ENCODE measurements at regions not wholly inside any gene's neighbourhood (a gene's known extent, or its start where the extent isn't known, plus 50 kb on each side); places are given as distances from the start of the nearest gene placed in this dataset.
"Not testable (repeated sequence)": the region's sequence is repeated elsewhere in the genome, so short reads cannot be mapped to it uniquely, and the experiment has no call there.

GRCh38 chr9:2495221-2496005 is 126.2 kb upstream of the VLDLR start:
- no peak for DNase-seq (ENCODE audit: low read depth in 2 of 2)

- no peak for DNase-seq (ENCODE audit: low read depth in 2 of 2)
Measured at GRCh38 chr9:2496169-2496568, 125.4 kb upstream of the VLDLR start.

DNA sequence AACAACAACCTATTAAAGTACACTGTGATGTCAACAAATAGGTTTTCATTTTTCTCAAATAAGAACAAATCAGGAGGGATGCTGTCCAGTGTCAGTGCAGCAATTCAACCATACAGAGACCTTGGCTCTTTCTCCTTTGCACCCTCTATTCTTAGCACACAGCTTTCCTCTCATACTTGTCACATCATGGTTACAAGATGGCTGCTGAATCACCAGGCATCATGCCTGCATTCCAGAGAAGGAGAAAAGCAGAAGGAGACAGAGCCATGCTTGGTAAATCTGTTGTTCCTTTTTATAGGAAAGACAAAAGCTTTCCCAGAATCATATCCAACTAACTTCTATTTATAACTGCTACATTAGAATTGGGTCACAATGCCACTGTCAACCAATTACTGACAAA is 124.7 kb upstream of the VLDLR start:
- DNase-seq (ENCODE audit: low read depth in 2 of 2), result no peak

DNA sequence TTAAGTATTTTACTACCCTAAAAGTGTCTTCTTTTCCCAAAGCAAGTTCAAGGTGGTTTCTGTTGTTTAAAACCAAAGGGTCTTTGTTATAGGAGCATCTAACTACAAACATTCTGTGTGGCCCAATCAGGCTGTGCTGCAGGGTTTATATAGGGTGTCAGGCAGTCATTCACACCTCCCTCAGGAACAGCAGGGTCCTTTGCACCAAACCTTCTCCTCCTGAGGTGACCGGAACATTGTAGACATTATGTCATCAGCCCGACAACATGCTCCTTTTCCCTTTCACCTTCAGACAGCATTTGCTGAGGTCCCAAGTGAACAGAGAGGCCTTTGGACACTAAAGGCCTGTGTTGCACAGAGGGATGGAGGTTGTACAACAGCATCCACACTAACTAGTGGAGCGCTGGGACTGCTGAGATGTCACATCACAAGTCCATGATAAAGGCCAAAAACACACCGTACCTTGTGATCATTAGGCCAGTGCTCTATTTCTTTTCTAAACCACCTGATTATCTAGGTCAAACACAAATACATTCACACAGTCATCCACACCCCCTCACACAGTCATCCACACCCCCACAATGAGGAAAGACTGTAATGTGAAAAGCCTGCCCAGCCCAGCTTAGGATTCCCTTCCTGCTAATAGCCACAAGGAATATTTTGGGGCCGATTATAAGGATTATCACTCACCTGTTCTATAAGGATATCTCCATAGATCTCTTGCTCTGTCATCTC is 123.8 kb upstream of the VLDLR start:
- no peak for DNase-seq (ENCODE audit: low read depth in 2 of 2)

DNA sequence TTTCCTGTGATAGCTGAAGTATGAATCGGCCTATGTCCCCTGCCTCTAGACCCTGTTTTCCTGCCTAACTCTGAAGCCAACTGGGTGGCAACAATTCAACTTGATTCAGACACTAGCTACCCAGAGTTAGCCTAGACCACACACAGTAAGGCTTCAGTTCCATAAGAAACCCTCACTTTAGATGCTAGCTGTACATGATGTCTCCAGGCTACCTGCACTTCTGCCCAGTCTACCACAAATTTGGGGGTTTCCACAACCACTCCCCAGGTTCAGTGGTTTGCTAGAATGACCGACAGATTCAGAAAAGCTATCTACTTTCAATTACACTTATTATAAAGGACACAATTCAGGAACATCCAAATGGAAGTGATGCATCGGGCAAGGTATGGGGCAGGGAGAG is 119.4 kb upstream of the VLDLR start:
- DNase-seq (ENCODE audit: low read depth in 2 of 2), result no peak

DNA sequence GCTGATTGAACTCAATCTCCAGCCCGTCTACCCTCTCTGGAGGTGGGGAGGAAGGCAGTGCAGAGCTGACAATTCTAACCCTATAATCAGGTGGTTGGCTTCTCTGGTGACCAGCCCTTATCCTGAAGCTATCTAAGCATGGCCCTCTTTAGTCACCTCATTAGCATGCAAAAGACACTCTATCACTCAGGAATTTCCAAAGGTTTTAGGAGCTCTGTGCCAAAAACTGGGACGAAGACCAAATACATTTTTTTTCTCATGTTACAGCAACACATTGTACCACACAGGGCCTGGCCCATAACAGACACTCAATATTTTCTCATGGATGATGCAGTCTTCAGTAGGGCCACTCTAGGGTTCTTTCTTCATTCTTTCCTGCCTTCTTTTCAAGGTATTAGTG is 118.8 kb upstream of the VLDLR start:
- no peak for DNase-seq (ENCODE audit: low read depth in 2 of 2)

- DNase-seq (ENCODE audit: low read depth in 2 of 2), result no peak
Measured at GRCh38 chr9:2506321-2506720, 115.3 kb upstream of the VLDLR start.

DNA sequence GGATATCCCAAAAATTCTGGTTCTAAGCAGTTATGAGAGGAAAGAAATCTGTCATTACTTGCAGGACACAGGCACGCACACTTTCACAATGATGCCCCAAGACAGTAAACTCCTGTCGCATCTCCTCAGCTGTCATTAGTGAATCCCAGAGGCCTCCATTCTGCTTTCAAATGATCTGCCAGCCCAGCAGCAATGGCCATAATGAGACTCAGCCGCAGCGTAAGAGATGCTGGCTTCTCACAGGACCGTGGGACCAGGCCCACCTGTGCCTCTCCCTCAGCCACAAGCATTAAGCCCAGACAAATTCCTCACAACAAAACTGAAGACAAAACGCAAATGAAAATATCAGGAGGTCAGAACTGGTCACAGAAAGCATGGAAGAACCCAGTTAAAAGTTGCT is 98.0 kb upstream of the VLDLR start:
- no peak for DNase-seq (ENCODE audit: low read depth in 2 of 2)

GRCh38 chr9:2524601-2525000 is 97.0 kb upstream of the VLDLR start:
- no peak for DNase-seq (ENCODE audit: low read depth in 2 of 2)

GRCh38 chr9:2525147-2525546 is 96.4 kb upstream of the VLDLR start:
- DNase-seq (ENCODE audit: low read depth in 2 of 2), result no peak

DNA sequence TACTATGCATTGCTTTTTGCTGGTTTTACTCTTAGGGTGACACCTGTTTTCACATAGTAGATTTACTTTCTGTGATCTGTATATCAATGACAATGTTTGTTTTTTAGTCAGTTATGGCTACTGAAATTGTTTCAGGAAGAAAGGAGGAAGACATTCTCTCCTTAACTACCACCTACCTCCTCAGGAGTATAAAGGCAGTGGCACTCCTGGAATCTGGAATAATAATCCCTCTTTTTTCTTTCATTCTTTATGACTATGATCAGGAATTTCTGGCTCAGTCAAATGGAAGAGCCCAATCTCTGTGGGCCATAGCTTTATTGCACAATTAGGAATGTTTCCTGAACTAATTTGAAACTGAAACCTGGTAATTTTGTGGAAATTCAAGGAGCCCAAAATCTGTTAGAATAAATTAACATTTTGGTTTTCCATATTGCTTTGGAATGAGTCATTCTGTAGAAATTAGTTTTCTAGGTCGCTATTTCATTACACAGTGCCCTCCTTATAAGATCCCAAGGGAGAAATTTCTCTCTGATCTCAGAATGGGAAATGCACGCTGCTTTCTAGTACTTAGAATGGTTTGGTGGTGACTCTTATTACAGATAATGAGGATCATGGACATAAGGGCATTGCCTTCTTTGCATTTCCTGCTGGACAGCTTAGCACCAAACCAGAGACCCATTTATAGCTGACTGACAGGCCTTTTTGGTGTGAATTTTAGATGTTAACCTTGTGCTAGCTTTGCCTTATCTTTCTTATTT is 95.3 kb upstream of the VLDLR start:
- DNase-seq (ENCODE audit: low read depth in 2 of 2), result no peak

DNA sequence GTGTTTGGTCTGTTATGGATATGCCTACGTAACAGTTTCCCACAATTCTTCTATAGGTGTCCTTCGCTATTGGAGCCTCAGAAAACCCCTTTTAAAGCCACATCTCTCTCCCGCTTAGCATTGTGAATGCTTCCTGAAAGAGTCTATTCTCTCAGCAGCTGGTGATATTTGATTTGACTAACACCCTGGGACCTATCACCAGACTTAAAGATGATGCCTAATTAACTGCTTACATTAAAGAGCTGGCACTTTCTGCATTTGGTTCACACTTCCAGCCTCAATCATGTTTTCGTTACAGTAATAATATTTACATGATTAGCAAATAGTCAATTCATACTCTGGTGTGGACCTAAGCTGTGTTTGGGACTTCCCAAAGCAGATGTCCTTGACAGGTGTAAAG is 90.1 kb upstream of the VLDLR start:
- no peak for DNase-seq (ENCODE audit: low read depth in 2 of 2)

GRCh38 chr9:2536511-2536910 is 85.1 kb upstream of the VLDLR start:
- no peak for DNase-seq (ENCODE audit: low read depth in 2 of 2)

DNA sequence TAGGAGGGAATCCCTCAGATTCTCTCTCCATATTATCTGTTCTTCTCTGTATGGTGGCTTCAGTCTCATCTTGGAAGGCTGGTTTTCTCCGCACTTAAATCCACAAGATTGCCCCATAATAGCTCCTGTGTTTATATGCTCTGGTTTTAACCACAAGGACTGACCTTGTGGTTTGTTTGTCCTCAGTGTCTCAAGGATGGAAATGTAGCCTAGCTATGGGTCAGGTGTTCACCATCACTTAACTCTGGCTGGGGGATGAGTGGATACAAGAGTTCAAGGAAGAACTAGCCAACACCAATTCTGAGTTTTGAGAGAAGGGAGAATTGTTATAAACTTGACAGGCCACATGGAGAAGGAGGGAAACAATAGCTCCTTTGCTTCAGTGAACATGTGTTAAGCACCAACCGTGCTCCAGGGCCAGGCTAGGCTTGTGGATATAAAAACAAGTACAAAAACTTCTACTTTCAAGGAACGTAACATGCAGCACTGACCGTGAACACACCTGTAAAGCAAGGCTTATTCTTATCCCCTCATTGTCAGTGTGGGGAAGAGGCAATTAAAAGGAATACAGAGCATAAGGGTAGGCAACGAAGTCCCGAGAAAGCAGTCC is 75.6 kb upstream of the VLDLR start:
- no peak for DNase-seq (ENCODE audit: low read depth in 2 of 2)

- not testable (repeated sequence) for DNase-seq (ENCODE audit: low read depth in 2 of 2)
Measured at GRCh38 chr9:2555899-2556600, 65.5 kb upstream of the VLDLR start.

- no peak for DNase-seq (ENCODE audit: low read depth in 2 of 2)
Measured at GRCh38 chr9:2557693-2558092, 63.9 kb upstream of the VLDLR start.

DNA sequence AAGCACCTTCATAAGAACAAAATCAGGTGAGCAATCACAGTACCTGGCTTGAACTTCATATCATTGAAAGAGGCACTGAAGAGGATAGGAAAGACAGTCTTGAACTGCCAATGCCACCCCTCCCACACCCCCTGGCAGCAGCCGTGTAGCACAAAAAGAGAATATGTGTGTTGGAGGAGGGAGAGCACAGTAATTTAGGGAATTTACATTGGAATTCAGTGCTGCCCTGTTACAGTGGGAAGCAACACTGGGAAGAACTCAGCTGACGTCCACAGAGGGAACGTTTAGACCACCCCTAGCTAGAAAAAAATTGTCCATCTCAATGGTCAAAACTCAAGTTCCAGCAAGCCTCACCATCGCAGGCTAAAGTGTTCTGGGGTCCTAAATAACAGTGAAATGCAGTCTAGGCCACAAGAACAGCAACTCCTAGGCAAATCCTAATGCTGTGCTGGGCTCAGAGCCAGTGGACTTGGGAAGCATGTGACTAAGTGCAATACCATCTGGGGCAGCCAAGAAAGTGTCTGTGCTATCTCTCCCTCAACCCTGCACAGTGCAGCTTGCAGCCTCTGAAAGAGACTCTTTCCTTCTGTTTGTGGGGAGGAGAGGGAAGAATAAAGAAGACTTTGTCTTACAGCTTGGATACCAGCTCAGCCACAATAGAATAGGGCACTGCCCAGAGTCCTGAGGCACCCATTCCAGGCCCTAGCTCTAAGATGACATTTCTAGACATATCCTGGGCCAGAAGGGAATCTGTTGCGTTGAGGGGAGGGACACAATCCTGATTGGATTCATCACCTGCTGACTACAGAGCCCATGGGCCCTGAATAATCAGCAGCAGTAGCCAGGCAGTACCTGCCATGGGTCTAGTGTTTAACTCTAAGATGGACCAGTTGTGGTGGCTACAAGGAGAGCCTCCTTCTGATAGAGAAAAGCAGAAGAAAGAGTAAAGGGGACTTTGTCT is 62.1 kb upstream of the VLDLR start:
- DNase-seq (ENCODE audit: low read depth in 2 of 2), result no peak

GRCh38 chr9:2560180-2560579 is 61.4 kb upstream of the VLDLR start:
- no peak for DNase-seq (ENCODE audit: low read depth in 2 of 2)

DNA sequence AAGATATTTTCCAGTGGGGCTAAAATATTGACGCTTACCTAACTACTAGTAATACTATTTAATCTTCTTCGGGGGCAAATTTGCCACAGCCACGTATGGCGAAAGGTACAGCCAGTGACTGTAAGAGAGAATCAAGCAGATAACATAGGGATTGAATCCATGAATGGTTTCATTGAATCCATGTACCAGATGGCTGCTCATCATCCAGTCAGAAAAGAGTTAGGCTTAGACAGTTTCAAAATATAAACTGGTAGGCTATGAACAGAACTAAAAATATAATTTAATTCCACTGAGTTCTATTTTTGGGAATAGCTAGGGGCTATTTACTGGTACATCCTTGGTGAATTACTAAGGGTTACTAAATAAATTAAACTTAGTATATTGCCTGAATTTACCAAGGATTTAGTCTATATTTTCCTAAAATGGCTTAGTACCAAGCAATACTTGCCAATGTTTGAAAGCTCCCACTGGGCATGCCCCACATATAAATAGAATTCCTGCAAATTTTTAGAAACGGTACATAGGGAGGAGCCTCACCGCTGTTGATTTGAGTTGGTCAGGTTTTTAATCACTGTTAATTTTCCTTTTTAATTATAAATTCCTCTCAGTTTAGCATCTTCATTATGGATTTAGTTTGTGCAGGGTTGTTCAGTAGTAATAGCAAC is 55.8 kb upstream of the VLDLR start:
- no peak for DNase-seq (ENCODE audit: low read depth in 2 of 2)

GRCh38 chr9:2567922-2568321 is 53.7 kb upstream of the VLDLR start:
- no peak for DNase-seq (ENCODE audit: low read depth in 2 of 2)
